ENCODE measurements at regions not wholly inside any gene's neighbourhood (a gene's known extent, or its start where the extent isn't known, plus 50 kb on each side); places are given as distances from the start of the nearest gene placed in this dataset.

GRCh38 chr15:29998033-29998432 lies 84.7 kb upstream of the GOLGA8J start:
- ATAC-seq (no peak), DNase-seq (no peak)
- intact Hi-C loops (cut with DNase I), result no loop called here
- TF ChIP-seq CTCF (IDR thresholded peaks at IDR 0.05), result no peak
- no peak overlapping the region for H3K4me3 ChIP-seq
- no peaks in the 10 kb centered on the region for H3K27me3 ChIP-seq
- no peaks in the 10 kb centered on the region for H3K36me3 ChIP-seq
- H3K27ac ChIP-seq, result no peak overlapping the region
- no peaks in the 10 kb centered on the region for H3K9me3 ChIP-seq
- no peaks in the 10 kb centered on the region for H3K4me1 ChIP-seq

DNA sequence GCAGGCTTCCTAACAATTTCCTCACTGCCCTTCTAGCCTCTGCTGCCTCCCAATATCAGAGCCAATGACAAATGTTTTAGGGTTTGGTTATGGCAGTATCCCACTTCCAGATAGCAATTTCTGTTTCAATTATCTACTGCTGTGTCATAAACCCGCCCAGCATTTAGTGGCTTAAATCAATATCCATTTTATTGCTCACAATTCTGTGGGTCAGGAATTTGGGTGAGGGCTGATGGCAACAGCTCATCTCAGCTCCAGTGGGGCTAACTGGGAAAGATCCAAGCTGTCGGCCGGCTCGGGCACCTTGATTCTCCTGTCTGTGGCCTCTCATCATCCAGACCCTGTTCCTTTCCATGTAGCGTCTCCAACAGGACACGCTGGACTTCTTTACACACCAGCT lies 85.3 kb upstream of the GOLGA8J start:
- no peaks in the 10 kb centered on the region for H3K36me3 ChIP-seq
- TF ChIP-seq CTCF (IDR thresholded peaks at IDR 0.05), result no peak

DNA sequence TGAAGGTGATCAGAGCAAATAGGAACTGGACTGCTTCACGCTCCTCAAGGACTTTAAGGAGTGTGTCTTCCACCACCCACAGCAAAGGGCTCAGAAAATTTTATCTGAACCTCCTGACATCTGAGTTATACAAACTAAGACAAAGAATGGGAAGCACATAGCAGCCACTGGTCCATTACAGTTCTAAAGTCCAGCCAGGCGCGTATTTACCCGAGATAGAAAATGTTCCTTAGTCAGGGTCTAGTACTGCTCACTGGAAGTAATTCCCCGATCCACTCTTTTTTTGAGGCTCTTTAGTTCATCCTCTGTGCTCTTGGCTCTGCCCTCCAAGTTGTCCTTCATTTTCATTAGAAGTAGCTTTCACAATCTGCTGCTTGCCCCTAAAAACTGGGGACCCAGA lies 88.5 kb upstream of the GOLGA8J start:
- no peak for DNase-seq
- no peak for ATAC-seq
- H3K27ac ChIP-seq, result no peak overlapping the region
- H3K27me3 ChIP-seq, result no peaks in the 10 kb centered on the region
- H3K9me3 ChIP-seq, result no peaks in the 10 kb centered on the region
- no peaks in the 10 kb centered on the region for H3K36me3 ChIP-seq
- H3K4me1 ChIP-seq, result no peaks in the 10 kb centered on the region
- intact Hi-C loops (cut with DNase I), result no loop called here
- TF ChIP-seq CTCF (IDR thresholded peaks at IDR 0.05), result no peak
- H3K4me3 ChIP-seq, result no peak overlapping the region

More for the DNA sequence above, 85.3 kb upstream of the GOLGA8J start:
- Histone ChIP-seq H3K4me3 (no peak overlapping the region), H3K27me3 (no peaks in the 10 kb centered on the region), H3K27ac (no peak overlapping the region), H3K9me3 (no peaks in the 10 kb centered on the region), H3K4me1 (no peaks in the 10 kb centered on the region)
- no peak for DNase-seq
- intact Hi-C loops (cut with DNase I), result no loop called here
- no peak for ATAC-seq

- no peak for DNase-seq
- Histone ChIP-seq H3K4me3 (no peak overlapping the region), H3K27ac (no peak overlapping the region), H3K27me3 (no peaks in the 10 kb centered on the region), H3K36me3 (no peaks in the 10 kb centered on the region), H3K4me1 (no peaks in the 10 kb centered on the region), H3K9me3 (no peaks in the 10 kb centered on the region)
- TF ChIP-seq CTCF (IDR thresholded peaks at IDR 0.05), result no peak
- ATAC-seq, result no peak
- intact Hi-C loops (cut with DNase I), result no loop called here
These were observed 91.8 kb upstream of the GOLGA8J start for GRCh38 chr15:29990954-29991353.

GRCh38 chr15:29990035-29990434 lies 92.7 kb upstream of the GOLGA8J start:
- no peak for ATAC-seq

More at GRCh38 chr15:29990035-29990434, 92.7 kb upstream of the GOLGA8J start:
- intact Hi-C loops (cut with DNase I), result no loop called here
- no peak overlapping the region for H3K27ac ChIP-seq
- H3K4me3 ChIP-seq, result no peak overlapping the region
- no peak for DNase-seq
- no peaks in the 10 kb centered on the region for H3K4me1 ChIP-seq
- no peaks in the 10 kb centered on the region for H3K27me3 ChIP-seq
- TF ChIP-seq CTCF (IDR thresholded peaks at IDR 0.05), result no peak
- H3K36me3 ChIP-seq, result no peaks in the 10 kb centered on the region
- H3K9me3 ChIP-seq, result no peaks in the 10 kb centered on the region

Measured in left lung (tissue), 4 donors.